Stimulated activated CD4-positive, alpha-beta T cell treated with anti-CD3 and anti-CD28 coated beads, Interleukin-1b, Interleukin-23, amount 100 ng/mL, for 1 hour (primary cell): ENCODE measurements at regions not wholly inside any gene's neighbourhood (a gene's known extent, or its start where the extent isn't known, plus 50 kb on each side); places are given as distances from the start of the nearest gene placed in this dataset.
"Not testable (repeated sequence)": the region's sequence is repeated elsewhere in the genome, so short reads cannot be mapped to it uniquely, and the experiment has no call there.

Source experiments
- DNase-seq, 2 donors: peaks; one replicate each; pipeline ENCODE4 v3.0.0-alpha.2; 2020; ENCODE audit warnings: low read depth in 2 of 2

GRCh38 chr6:84876723-84877514, 112.5 kb upstream of the TBX18 start:
- DNase-seq: no peak

- DNase-seq: no peak
Measured at GRCh38 chr6:84872996-84873723, 108.8 kb upstream of the TBX18 start.

GRCh38 chr6:84871925-84872324, 107.5 kb upstream of the TBX18 start:
- no peak for DNase-seq

GRCh38 chr6:84870672-84871071, 106.3 kb upstream of the TBX18 start:
- no peak for DNase-seq

GRCh38 chr6:84868149-84868548, 103.8 kb upstream of the TBX18 start:
- DNase-seq: no peak

GRCh38 chr6:84867521-84867920, 103.1 kb upstream of the TBX18 start:
- DNase-seq: no peak

GRCh38 chr6:84866715-84867114, 102.3 kb upstream of the TBX18 start:
- no peak for DNase-seq

GRCh38 chr6:84865372-84865771, 101.0 kb upstream of the TBX18 start:
- not testable (repeated sequence) for DNase-seq

GRCh38 chr6:84862843-84863242, 98.4 kb upstream of the TBX18 start:
- DNase-seq: no peak

GRCh38 chr6:84860920-84861319, 96.5 kb upstream of the TBX18 start:
- no peak for DNase-seq

GRCh38 chr6:84860509-84860908, 96.1 kb upstream of the TBX18 start:
- DNase-seq: no peak

- DNase-seq: no peak
Measured at GRCh38 chr6:84854811-84855400, 90.5 kb upstream of the TBX18 start.

GRCh38 chr6:84853901-84854300, 89.5 kb upstream of the TBX18 start:
- DNase-seq: no peak

GRCh38 chr6:84848960-84849359, 84.6 kb upstream of the TBX18 start:
- no peak for DNase-seq

GRCh38 chr6:84847390-84848160, 83.2 kb upstream of the TBX18 start:
- DNase-seq: no peak

GRCh38 chr6:84842525-84843166, 78.2 kb upstream of the TBX18 start:
- DNase-seq: no peak

GRCh38 chr6:84837068-84837866, 72.9 kb upstream of the TBX18 start:
- not testable (repeated sequence) for DNase-seq

GRCh38 chr6:84836366-84836765, 72.0 kb upstream of the TBX18 start:
- no peak for DNase-seq

GRCh38 chr6:84835340-84835739, 70.9 kb upstream of the TBX18 start:
- no peak for DNase-seq

- not testable (repeated sequence) for DNase-seq
Measured at GRCh38 chr6:84831924-84832323, 67.5 kb upstream of the TBX18 start.

- DNase-seq: no peak
Measured at GRCh38 chr6:84825461-84825860, 61.1 kb upstream of the TBX18 start.
